Natural killer cell (primary cell): ENCODE measurements at regions not wholly inside any gene's neighbourhood (a gene's known extent, or its start where the extent isn't known, plus 50 kb on each side); places are given as distances from the start of the nearest gene placed in this dataset.

Experiments used
- ATAC-seq, 3 donors: fragments of 150-1000 bp in 2 of 3; fragments of 200-7000 bp in 1 of 3; cut with Tn5 transposase; 1 replicate in 1 of 3; 2 replicates in 2 of 3; pipeline ENCODE4 v1.10.0; 2021; ENCODE audit warnings: mild to moderate bottlenecking in 2 of 3, moderate library complexity in 2 of 3
- DNase-seq, 2 donors: peaks; one replicate each; pipeline versions ENCODE4 v3.0.0 to v3.0.0-alpha.2; 2013 to 2021; ENCODE audit warnings: mixed read lengths in 1 of 2
- H3K27ac ChIP-seq: one replicate; pipeline ENCODE4 v1.5.1; 2013; ENCODE audit warnings: mild to moderate bottlenecking, low read length
- H3K27me3 ChIP-seq: one replicate; pipeline ENCODE4 v1.6.1; 2013; ENCODE audit warnings: low read length; ENCODE audit not compliant: control insufficient read depth, insufficient read depth
- H3K36me3 ChIP-seq: one replicate; pipeline ENCODE4 v1.6.1; 2013; ENCODE audit warnings: low read length; ENCODE audit not compliant: control insufficient read depth, insufficient read depth
- H3K4me1 ChIP-seq: one replicate; pipeline ENCODE4 v1.6.1; 2013; ENCODE audit warnings: low read length; ENCODE audit not compliant: control insufficient read depth, insufficient read depth
- H3K4me3 ChIP-seq: one replicate; pipeline ENCODE4 v1.5.1; 2013; ENCODE audit warnings: low read length
- H3K9me3 ChIP-seq: one replicate; pipeline ENCODE4 v1.6.1; 2013; ENCODE audit warnings: low read length; ENCODE audit not compliant: control insufficient read depth, insufficient read depth
- H3K27ac Mint-ChIP-seq, 2 donors: one replicate each; pipeline ENCODE4 v1.8.0; 2022; ENCODE audit warnings: mild to moderate bottlenecking in 2 of 2, mixed read lengths in 2 of 2, moderate library complexity in 1 of 2
- H3K27me3 Mint-ChIP-seq, 2 donors: one replicate each; pipeline ENCODE4 v1.8.0; 2022; ENCODE audit warnings: low read depth in 2 of 2, mixed read lengths in 2 of 2
- H3K36me3 Mint-ChIP-seq: one replicate; pipeline ENCODE4 v1.8.0; 2022; ENCODE audit warnings: mixed read lengths
- H3K4me1 Mint-ChIP-seq, 2 donors: one replicate each; pipeline ENCODE4 v1.8.0; 2022; ENCODE audit warnings: mixed read lengths in 2 of 2
- H3K4me3 Mint-ChIP-seq: one replicate; pipeline ENCODE4 v1.8.0; 2022; ENCODE audit warnings: mild to moderate bottlenecking, moderate library complexity, mixed read lengths
- H3K9me3 Mint-ChIP-seq, 2 donors: one replicate each; pipeline ENCODE4 v1.8.0; 2022; ENCODE audit warnings: mixed read lengths in 2 of 2
- CTCF ChIP-seq: fragments of 200-600 bp; IDR thresholded peaks from one replicate; pipeline ENCODE4 v1.8.0; 2022; ENCODE audit warnings: antibody characterized with exemption
- WGBS: methylation state at CpG from one replicate; pipeline ENCODE4 v1.1.7; 2013; ENCODE audit warnings: missing lambda C conversion rate; ENCODE audit not compliant: insufficient coverage; 5-methylcytosine and 5-hydroxymethylcytosine counted together
- intact Hi-C: fragments of 100-400 bp; cut with micrococcal nuclease; formaldehyde crosslinking; loops from one replicate; pipeline ENCODE4 v1.14.2; 2022

- no peaks in the 10 kb centered on the region for H3K36me3 Mint-ChIP-seq
- no peak overlapping the region for H3K4me3 Mint-ChIP-seq
- Histone ChIP-seq H3K4me3 (no peak overlapping the region), H3K9me3 (no peaks in the 10 kb centered on the region), H3K4me1 (peaks cover 11% of the 10 kb centered on the region), H3K27ac (no peak overlapping the region), H3K36me3 (no peaks in the 10 kb centered on the region), H3K27me3 (no peaks in the 10 kb centered on the region)
- WGBS = 74% methylated on average over 18 of the region's 18 CpGs
- DNase-seq (no peak), ATAC-seq (no peak)
- TF ChIP-seq CTCF = no peak
- H3K27ac Mint-ChIP-seq = no peak overlapping the region
- intact Hi-C loops = no loop called here
- peaks cover 0 to 3% of the 10 kb centered on the region in 2 donors for H3K27me3 Mint-ChIP-seq
- peaks cover 6 to 11% of the 10 kb centered on the region in 2 donors for H3K4me1 Mint-ChIP-seq
- no peaks in the 10 kb centered on the region for H3K9me3 Mint-ChIP-seq
Observed at GRCh38 chr17:77898521-77899434, 59.7 kb upstream of the TNRC6C start.

GRCh38 chr17:77899498-77899897 lies 59.0 kb upstream of the TNRC6C start:
- H3K36me3 Mint-ChIP-seq = no peaks in the 10 kb centered on the region
- H3K27me3 Mint-ChIP-seq = peaks cover 0 to 5% of the 10 kb centered on the region in 2 donors
- ATAC-seq (no peak), DNase-seq (no peak)
- no peaks in the 10 kb centered on the region for H3K27me3 ChIP-seq
- no peak overlapping the region for H3K27ac Mint-ChIP-seq
- no peaks in the 10 kb centered on the region for H3K9me3 ChIP-seq
- peaks cover 0 to 5% of the 10 kb centered on the region in 2 donors for H3K4me1 Mint-ChIP-seq
- H3K4me3 ChIP-seq = no peak overlapping the region
- WGBS = 94% methylated on average over 7 of the region's 7 CpGs
- no peak for TF ChIP-seq CTCF
- peaks cover 6% of the 10 kb centered on the region for H3K4me1 ChIP-seq
- no peaks in the 10 kb centered on the region for H3K36me3 ChIP-seq
- no peak overlapping the region for H3K27ac ChIP-seq
- no peaks in the 10 kb centered on the region for H3K9me3 Mint-ChIP-seq
- intact Hi-C loops = no loop called here
- H3K4me3 Mint-ChIP-seq = no peak overlapping the region

- Histone ChIP-seq H3K4me1 (peaks cover 6% of the 10 kb centered on the region), H3K27ac (no peak overlapping the region), H3K36me3 (no peaks in the 10 kb centered on the region), H3K27me3 (no peaks in the 10 kb centered on the region), H3K4me3 (no peak overlapping the region), H3K9me3 (no peaks in the 10 kb centered on the region)
- intact Hi-C loops = no loop called here
- Mint-ChIP-seq H3K4me3 (no peak overlapping the region), H3K9me3 (no peaks in the 10 kb centered on the region), H3K27ac (no peak overlapping the region), H3K36me3 (no peaks in the 10 kb centered on the region), H3K27me3 (peaks cover 0 to 7% of the 10 kb centered on the region in 2 donors), H3K4me1 (peaks cover 0 to 7% of the 10 kb centered on the region in 2 donors)
- ATAC-seq (no peak), DNase-seq (no peak)
- WGBS = 92% methylated on average over 2 of the region's 2 CpGs
- no peak for TF ChIP-seq CTCF
Observed at GRCh38 chr17:77901481-77901880, 57.0 kb upstream of the TNRC6C start.
